Ovary (tissue), 7 donors: ENCODE measurements at regions not wholly inside any gene's neighbourhood (a gene's known extent, or its start where the extent isn't known, plus 50 kb on each side); places are given as distances from the start of the nearest gene placed in this dataset.
A peak's percentile ranks its signal among the peaks of the same experiment; 100 is the strongest.

Experiments used
- DNase-seq, 5 donors: peaks; one replicate each; pipeline ENCODE4 v3.0.0-alpha.2; 2019 to 2020
- H3K27ac ChIP-seq, 2 donors: fragments of 200-600 bp; one replicate each; pipeline versions ENCODE4 v1.5.1 to v1.8.0; 2019 to 2022
- H3K27me3 ChIP-seq: fragments of 200-600 bp; one replicate; pipeline ENCODE4 v1.8.0; 2022
- H3K36me3 ChIP-seq: fragments of 200-600 bp; sonication (generic); one replicate; pipeline ENCODE4 v1.5.1; 2019
- H3K4me1 ChIP-seq: one replicate; pipeline ENCODE4 v1.8.1; 2013; ENCODE audit warnings: mild to moderate bottlenecking, moderate library complexity; ENCODE audit not compliant: insufficient read depth
- H3K4me3 ChIP-seq: fragments of 200-600 bp; sonication (generic); one replicate; pipeline ENCODE4 v1.5.1; 2017
- H3K9me3 ChIP-seq, 2 donors: fragments of 200-600 bp in 1 of 2; sonication (generic) in 1 of 2; one replicate each; pipeline versions ENCODE4 v1.5.1 to v1.8.1; 2013 to 2019; ENCODE audit warnings: mild to moderate bottlenecking in 1 of 2, moderate library complexity in 1 of 2
- EP300 ChIP-seq: sonication (generic); formaldehyde crosslinking; IDR thresholded peaks from one replicate; pipeline ENCODE4 v1.6.1; 2017; ENCODE audit warnings: antibody characterized with exemption
- POLR2A ChIP-seq: fragments of 450-650 bp; IDR thresholded peaks from one replicate; pipeline ENCODE4 v1.6.1; 2017; ENCODE audit warnings: antibody characterized with exemption, mild to moderate bottlenecking, moderate library complexity
- WGBS, 3 donors: extraction: QIAGEN DNeasy Blood & Tissue Kit in 1 of 3; methylation state at CpG; one replicate each; pipeline versions ENCODE4 v1.1.5 to v1.1.7; 2013 to 2017; 5-methylcytosine and 5-hydroxymethylcytosine counted together
- intact Hi-C, 4 donors: fragments of 100-400 bp; cut with DNase I; formaldehyde crosslinking; loops; one replicate each; pipeline versions ENCODE4 v1.11.0 to v1.15.1; 2022 to 2023
- TF ChIP-seq, protein P1 (sequence below), 3 donors: fragments of 450-650 bp in 2 of 3; fragments of 200-600 bp in 1 of 3; IDR thresholded peaks; one replicate each; pipeline versions ENCODE4 v1.5.1 to v1.8.0; 2016 to 2022; ENCODE audit warnings: antibody characterized with exemption in 3 of 3, mild to moderate bottlenecking in 1 of 3
- donor health status: DM: no; HTN: no; CAD: no; lungs with moderate emphysema.
- donor health status: DM: no; HTN: no; CAD: no.
- donor health status: Bipolar disorder and iron deficiency.
- donor health status: DM: no; HTN: no; CAD: no.
- donor health status: DM: yes; HTN: yes; CAD: no.

DNA sequence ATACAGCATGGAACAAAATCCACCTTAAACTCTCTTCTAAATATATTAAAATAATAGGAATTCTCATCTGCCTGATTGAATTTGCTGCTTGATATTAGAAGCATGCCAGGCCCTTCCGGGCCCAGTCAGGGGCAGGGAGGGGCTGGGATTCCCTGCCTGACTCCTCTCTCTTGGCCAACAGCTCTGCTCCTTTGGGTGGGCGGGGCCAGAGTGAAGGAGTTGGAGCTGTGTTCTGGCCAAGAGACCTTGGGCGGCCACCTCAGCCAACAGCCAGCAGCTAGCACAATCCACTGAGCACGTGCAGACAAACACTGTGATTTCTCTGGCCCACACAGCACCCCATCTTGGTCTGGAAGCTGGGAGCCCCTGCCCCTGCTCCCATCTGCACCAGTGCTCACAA is 140.3 kb downstream of the PJA1 start:
- intact Hi-C loops, result no loop called here
- peak; percentile 81 to 88 (median 85) for DNase-seq
- TF ChIP-seq, protein P1, sequence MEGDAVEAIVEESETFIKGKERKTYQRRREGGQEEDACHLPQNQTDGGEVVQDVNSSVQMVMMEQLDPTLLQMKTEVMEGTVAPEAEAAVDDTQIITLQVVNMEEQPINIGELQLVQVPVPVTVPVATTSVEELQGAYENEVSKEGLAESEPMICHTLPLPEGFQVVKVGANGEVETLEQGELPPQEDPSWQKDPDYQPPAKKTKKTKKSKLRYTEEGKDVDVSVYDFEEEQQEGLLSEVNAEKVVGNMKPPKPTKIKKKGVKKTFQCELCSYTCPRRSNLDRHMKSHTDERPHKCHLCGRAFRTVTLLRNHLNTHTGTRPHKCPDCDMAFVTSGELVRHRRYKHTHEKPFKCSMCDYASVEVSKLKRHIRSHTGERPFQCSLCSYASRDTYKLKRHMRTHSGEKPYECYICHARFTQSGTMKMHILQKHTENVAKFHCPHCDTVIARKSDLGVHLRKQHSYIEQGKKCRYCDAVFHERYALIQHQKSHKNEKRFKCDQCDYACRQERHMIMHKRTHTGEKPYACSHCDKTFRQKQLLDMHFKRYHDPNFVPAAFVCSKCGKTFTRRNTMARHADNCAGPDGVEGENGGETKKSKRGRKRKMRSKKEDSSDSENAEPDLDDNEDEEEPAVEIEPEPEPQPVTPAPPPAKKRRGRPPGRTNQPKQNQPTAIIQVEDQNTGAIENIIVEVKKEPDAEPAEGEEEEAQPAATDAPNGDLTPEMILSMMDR (IDR thresholded peaks at IDR 0.05), result no peak
- no peak for TF ChIP-seq EP300
- no peak for TF ChIP-seq POLR2A
- Histone ChIP-seq H3K27ac (peak overlapping the region in 1 of 2 donors; percentile 12), H3K4me3 (no peak overlapping the region), H3K27me3 (no peaks in the 10 kb centered on the region), H3K9me3 (no peaks in the 10 kb centered on the region), H3K36me3 (no peaks in the 10 kb centered on the region), H3K4me1 (peaks cover 2% of the 10 kb centered on the region)
- 22 to 39% (median 23%) methylated on average over 4 of the region's 4 CpGs for WGBS, 3 donors

DNA sequence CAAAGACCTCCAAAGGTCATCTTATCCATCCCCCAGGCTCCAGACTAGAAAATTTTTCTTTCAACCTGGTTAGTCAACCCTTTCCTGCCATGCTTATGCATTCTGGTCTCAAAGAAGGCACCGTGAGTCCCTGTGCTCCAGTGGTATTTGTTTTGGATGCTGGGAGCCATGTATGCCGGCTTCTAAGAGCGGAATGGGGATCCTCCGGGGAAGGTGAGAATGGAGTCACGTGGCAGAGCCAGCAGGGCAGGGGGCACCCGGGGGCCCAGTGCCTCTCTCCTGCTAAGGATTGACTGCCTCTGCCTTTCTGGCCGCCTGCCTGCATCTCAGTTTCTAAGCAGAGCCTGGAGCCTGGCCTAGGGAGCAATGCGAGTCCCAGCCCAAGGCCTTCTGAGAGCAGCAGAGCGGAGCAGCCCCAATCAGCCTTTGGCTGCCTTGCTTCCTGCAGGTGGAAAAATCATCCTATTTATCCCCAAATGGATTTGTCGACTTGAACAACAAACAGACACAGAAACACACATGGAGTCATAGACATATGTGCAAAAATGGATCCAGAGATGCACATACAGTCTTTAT is 141.0 kb downstream of the PJA1 start:
- TF ChIP-seq, protein P1 (IDR thresholded peaks at IDR 0.05), result no peak
- no peak for TF ChIP-seq EP300
- intact Hi-C loops, result no loop called here
- H3K4me1 ChIP-seq, result peaks cover 2% of the 10 kb centered on the region
- H3K27ac ChIP-seq, result peak overlapping the region in 1 of 2 donors; percentile 38
- H3K36me3 ChIP-seq, result no peaks in the 10 kb centered on the region
- no peak overlapping the region for H3K4me3 ChIP-seq
- no peaks in the 10 kb centered on the region for H3K27me3 ChIP-seq
- peak in 2 of 5 donors; percentile 53 for DNase-seq
- 59 to 61% (median 60%) methylated on average over 10 of the region's 10 CpGs for WGBS, 3 donors
- no peaks in the 10 kb centered on the region for H3K9me3 ChIP-seq

DNA sequence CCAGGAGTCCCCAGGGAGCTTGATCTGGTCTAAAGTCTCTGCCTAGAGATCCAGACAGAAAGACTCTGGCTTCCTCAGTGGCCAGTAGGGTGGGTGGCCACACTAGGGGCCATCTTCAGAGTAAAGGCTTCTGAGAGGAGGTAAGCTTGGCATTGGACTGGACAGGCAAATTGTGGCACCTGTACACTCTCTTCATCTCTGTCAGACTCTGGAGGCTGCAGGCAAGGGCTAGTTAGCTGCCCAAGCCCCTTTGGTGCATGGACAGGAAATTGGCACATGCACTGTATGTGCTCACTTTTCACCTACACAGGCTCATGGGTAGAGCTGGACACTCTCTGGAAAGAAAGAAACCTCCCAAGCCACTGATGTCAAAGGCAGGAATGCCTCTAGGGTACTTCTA is 142.8 kb downstream of the PJA1 start:
- H3K36me3 ChIP-seq, result no peaks in the 10 kb centered on the region
- intact Hi-C loops, result no loop called here
- TF ChIP-seq POLR2A, result no peak
- no peak for TF ChIP-seq EP300
- TF ChIP-seq, protein P1 (IDR thresholded peaks at IDR 0.05), result no peak
- H3K4me3 ChIP-seq, result no peak overlapping the region
- H3K27ac ChIP-seq, result no peak overlapping the region
- no peaks in the 10 kb centered on the region for H3K9me3 ChIP-seq
- H3K27me3 ChIP-seq, result no peaks in the 10 kb centered on the region
- DNase-seq, result no peak
- H3K4me1 ChIP-seq, result peaks cover 7% of the 10 kb centered on the region

DNA sequence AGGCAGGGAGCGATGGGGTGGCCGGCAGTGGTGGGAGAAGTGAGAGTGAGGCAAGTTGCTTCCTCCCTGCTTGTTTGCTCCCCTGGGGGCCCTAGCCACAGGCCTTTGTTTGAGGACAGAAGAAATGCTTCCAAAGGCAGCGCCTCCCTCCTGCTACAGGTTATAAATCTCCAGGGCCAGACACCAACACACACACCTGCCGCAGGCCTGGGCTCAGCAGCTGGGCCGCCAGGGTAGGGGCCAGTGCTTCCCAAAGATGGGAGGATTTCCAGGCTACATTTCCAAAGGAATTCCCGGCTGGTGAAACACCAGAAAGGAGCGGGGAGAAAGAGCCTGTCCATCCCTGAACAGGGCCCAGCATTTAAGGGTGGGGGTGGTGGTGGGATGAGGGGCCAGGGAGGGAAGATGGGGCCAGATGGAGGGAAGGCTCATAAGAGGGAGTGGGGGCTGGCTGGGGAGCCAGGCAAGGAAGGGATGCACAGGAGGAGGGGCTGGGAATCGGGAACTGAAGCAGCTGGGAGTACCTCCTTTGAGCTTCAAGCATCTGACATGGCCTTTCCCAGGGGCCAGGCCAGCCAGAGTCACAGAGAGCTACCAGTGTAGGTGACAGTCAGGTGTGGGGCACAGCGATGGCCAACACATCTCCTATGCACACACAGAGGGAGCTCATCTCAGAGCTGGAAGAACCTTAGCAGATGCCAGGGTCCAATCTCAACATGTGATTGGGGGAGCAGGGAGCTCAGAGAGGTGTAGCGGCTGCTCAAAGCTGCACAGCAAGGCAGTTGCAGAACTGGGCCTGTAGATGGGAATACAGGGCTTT is 143.9 kb downstream of the PJA1 start:
- TF ChIP-seq, protein P1 (IDR thresholded peaks at IDR 0.05), result no peak
- TF ChIP-seq POLR2A, result no peak
- no peak for TF ChIP-seq EP300

More for the DNA sequence above, 143.9 kb downstream of the PJA1 start:
- DNase-seq, result no peak
- Histone ChIP-seq H3K9me3 (no peaks in the 10 kb centered on the region), H3K36me3 (no peaks in the 10 kb centered on the region), H3K27me3 (no peaks in the 10 kb centered on the region), H3K4me1 (peaks cover 7% of the 10 kb centered on the region), H3K4me3 (no peak overlapping the region), H3K27ac (no peak overlapping the region)
- intact Hi-C loops, result no loop called here
- WGBS, 3 donors, result 62 to 71% (median 69%) methylated on average over 10 of the region's 10 CpGs
